Spinal cord (tissue), 9 donors: ENCODE measurements at regions not wholly inside any gene's neighbourhood (a gene's known extent, or its start where the extent isn't known, plus 50 kb on each side); places are given as distances from the start of the nearest gene placed in this dataset.

Experiments
- DNase-seq, 6 donors: peaks; one replicate each; pipeline versions ENCODE4 v3.0.0 to v3.0.0-alpha.2; 2013 to 2015; ENCODE audit warnings: low spot score in 6 of 6, low read depth in 4 of 6
- H3K27ac ChIP-seq: one replicate; pipeline ENCODE4 v1.5.1; 2013; ENCODE audit warnings: low read depth, low read length, control low read depth
- H3K27me3 ChIP-seq: one replicate; pipeline ENCODE4 v1.6.1; 2013; ENCODE audit warnings: low read length; ENCODE audit not compliant: control insufficient read depth, insufficient read depth
- H3K36me3 ChIP-seq: one replicate; pipeline ENCODE4 v1.6.1; 2013; ENCODE audit warnings: low read length; ENCODE audit not compliant: control insufficient read depth, insufficient read depth
- H3K4me1 ChIP-seq: one replicate; pipeline ENCODE4 v1.6.1; 2013; ENCODE audit warnings: low read length; ENCODE audit not compliant: control insufficient read depth, insufficient read depth
- H3K4me3 ChIP-seq: one replicate; pipeline ENCODE4 v1.5.1; 2013; ENCODE audit warnings: low read depth, low read length, control low read depth
- H3K9me3 ChIP-seq: one replicate; pipeline ENCODE4 v1.6.1; 2013; ENCODE audit warnings: low read length; ENCODE audit not compliant: control insufficient read depth, insufficient read depth
- WGBS: methylation state at CpG from one replicate; pipeline ENCODE4 v1.1.5; 2013; ENCODE audit warnings: missing lambda C conversion rate; ENCODE audit not compliant: insufficient coverage; 5-methylcytosine and 5-hydroxymethylcytosine counted together
- donor health status: healthy.

DNA sequence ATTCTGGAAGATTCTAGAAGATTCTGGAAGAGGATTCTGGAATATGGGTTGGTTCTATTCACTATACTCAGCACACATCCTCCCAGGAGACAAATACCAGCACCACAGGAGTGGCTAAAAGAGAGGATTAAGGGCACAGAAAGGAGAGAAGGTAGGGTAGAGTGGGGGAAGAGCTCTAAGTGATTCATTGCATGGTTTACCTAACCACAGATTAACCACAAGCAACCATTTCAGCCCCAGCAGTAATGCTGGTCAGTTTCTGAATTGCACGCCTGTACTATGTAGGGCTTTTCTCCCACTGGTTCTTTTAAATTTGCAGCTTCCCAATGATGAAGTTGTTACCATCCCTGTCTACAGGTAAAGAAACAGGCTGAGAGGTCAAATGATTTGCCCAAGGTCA, 192.7 kb upstream of the PMEPA1 start:
- no peak for DNase-seq
- Histone ChIP-seq H3K4me3 (no peak overlapping the region), H3K4me1 (peaks cover 12% of the 10 kb centered on the region), H3K36me3 (no peaks in the 10 kb centered on the region), H3K27me3 (no peaks in the 10 kb centered on the region), H3K9me3 (no peaks in the 10 kb centered on the region), H3K27ac (no peak overlapping the region)
- no CpG with 5 or more reads among the region's 1 CpG for WGBS

- H3K4me3 ChIP-seq: no peak overlapping the region
- peaks cover 9% of the 10 kb centered on the region for H3K4me1 ChIP-seq
- no peaks in the 10 kb centered on the region for H3K27me3 ChIP-seq
- DNase-seq: no peak
- H3K27ac ChIP-seq: no peak overlapping the region
- H3K36me3 ChIP-seq: no peaks in the 10 kb centered on the region
- H3K9me3 ChIP-seq: no peaks in the 10 kb centered on the region
- WGBS: 100% methylated on average over 1 of the region's 4 CpGs
Measured at GRCh38 chr20:57901526-57901925, 191.7 kb upstream of the PMEPA1 start.

- 62% methylated on average over 6 of the region's 9 CpGs for WGBS
- peaks cover 15% of the 10 kb centered on the region for H3K4me1 ChIP-seq
- no peaks in the 10 kb centered on the region for H3K9me3 ChIP-seq
Measured at GRCh38 chr20:57900226-57900905, 190.6 kb upstream of the PMEPA1 start.

DNA sequence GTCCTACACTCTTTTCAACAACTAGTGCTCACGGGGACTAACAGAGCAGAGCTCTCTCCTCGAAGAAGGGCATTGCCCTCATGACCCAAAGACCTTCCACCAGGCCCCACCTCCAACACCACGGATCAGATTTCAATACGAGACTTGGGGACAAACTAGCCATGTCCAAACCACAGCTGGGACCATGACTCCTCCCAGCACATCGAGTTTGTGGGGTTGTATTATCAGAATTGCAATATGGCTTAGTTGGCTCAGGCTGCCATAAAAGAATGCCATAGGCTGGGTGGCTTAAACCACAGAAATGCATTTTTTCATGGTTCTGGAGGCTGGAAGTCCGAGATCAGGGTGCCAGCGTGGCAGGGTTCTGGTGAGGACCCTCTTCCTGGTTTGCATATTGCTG, 189.7 kb upstream of the PMEPA1 start:
- Histone ChIP-seq H3K27ac (no peak overlapping the region), H3K4me3 (no peak overlapping the region), H3K36me3 (no peaks in the 10 kb centered on the region), H3K27me3 (no peaks in the 10 kb centered on the region), H3K4me1 (peaks cover 15% of the 10 kb centered on the region), H3K9me3 (no peaks in the 10 kb centered on the region)
- 65% methylated on average over 6 of the region's 7 CpGs for WGBS
- no peak for DNase-seq

More at GRCh38 chr20:57900226-57900905, 190.6 kb upstream of the PMEPA1 start:
- Histone ChIP-seq H3K4me3 (no peak overlapping the region), H3K27ac (no peak overlapping the region), H3K27me3 (no peaks in the 10 kb centered on the region), H3K36me3 (no peaks in the 10 kb centered on the region)
- no peak for DNase-seq

DNA sequence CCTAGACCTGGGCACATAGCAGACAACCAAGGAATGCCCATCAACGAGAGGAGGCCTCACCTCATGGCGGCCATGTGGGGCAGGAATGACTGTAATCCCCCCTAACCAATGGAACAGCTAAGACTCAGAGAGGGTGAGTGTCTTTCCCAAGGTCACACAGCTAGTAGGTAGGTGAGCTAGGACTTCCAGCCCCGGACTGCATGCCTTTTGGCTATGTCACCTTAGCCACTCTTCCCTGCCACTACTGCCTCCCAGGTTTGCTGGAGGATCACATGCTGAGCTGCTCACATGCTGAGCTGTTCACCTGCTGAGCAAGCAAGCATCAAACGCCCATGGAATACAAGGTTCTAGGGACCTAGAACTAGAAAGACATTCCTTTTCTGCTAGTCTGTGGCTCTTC, 188.5 kb upstream of the PMEPA1 start:
- Histone ChIP-seq H3K27ac (no peak overlapping the region), H3K4me3 (no peak overlapping the region), H3K27me3 (no peaks in the 10 kb centered on the region), H3K4me1 (peaks cover 15% of the 10 kb centered on the region), H3K9me3 (no peaks in the 10 kb centered on the region), H3K36me3 (no peaks in the 10 kb centered on the region)
- 95% methylated on average over 4 of the region's 4 CpGs for WGBS
- DNase-seq: no peak

- H3K9me3 ChIP-seq: no peaks in the 10 kb centered on the region
- H3K27ac ChIP-seq: no peak overlapping the region
- H3K27me3 ChIP-seq: no peaks in the 10 kb centered on the region
- DNase-seq: no peak
- 93% methylated on average over 4 of the region's 4 CpGs for WGBS
- H3K36me3 ChIP-seq: no peaks in the 10 kb centered on the region
- H3K4me3 ChIP-seq: no peak overlapping the region
- H3K4me1 ChIP-seq: peaks cover 19% of the 10 kb centered on the region
Measured at GRCh38 chr20:57897891-57898290, 188.1 kb upstream of the PMEPA1 start.

DNA sequence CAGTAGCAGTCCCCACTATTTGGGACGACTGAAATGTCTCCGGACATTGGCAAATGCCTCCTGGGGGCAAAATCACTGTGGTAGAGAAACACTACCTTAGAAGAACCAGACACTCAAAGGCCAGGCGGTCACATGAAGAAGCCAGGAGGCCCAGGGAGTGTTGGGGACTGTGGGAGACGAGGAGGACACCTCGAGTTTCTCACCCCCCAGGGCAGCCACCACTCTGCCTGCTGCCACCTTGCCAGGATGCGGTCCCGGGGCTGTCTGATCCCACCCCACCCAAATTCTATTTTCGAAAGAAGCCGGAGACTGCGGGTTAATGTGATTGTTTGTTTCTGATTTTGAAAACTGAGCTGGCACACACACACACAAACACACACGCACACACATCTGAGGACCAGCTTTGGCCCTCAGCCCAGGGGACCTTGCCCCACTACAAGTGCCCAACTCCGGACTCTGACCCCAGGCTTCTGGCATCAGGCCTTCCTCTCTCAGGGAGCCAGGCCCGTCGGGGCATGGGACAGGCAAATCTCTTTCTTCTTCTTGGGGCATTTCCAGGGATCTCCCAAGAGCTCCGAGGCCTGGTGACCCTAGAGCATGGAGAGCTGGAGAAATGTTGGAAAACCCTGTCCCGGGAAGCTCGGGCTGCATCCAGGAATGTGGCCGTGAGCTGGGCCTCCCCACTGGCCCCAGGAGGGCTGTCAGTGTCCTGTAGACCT, 187.5 kb upstream of the PMEPA1 start:
- Histone ChIP-seq H3K27ac (no peak overlapping the region), H3K4me3 (no peak overlapping the region), H3K36me3 (no peaks in the 10 kb centered on the region), H3K9me3 (no peaks in the 10 kb centered on the region), H3K4me1 (peaks cover 25% of the 10 kb centered on the region), H3K27me3 (no peaks in the 10 kb centered on the region)
- DNase-seq: no peak
- WGBS: 63% methylated on average over 4 of the region's 18 CpGs

DNA sequence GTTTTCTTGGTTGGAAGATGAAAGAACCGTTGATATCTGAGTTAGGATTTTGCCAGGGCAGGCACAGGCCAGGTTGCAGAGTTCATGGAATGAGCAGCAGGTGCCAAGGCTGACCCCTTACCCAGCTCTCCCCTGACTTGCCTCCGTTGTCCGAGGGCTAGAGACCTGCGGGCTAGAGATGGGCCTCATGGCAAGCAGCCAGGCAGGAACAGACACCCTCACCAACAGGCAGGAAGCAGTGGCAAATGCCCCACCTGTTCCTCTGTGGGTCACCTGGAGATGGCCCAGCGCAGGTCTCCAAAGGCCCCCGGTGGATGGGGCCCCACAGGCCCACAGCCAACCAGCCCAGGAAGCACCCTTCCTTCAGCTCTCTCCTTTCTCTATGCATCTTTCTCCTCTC, 186.7 kb upstream of the PMEPA1 start:
- 91% methylated on average over 6 of the region's 6 CpGs for WGBS
- Histone ChIP-seq H3K4me1 (peaks cover 26% of the 10 kb centered on the region), H3K27ac (no peak overlapping the region), H3K4me3 (no peak overlapping the region), H3K36me3 (no peaks in the 10 kb centered on the region), H3K9me3 (no peaks in the 10 kb centered on the region), H3K27me3 (no peaks in the 10 kb centered on the region)
- DNase-seq: no peak

- H3K4me3 ChIP-seq: no peak overlapping the region
- WGBS: 84% methylated on average over 8 of the region's 8 CpGs
- H3K27ac ChIP-seq: no peak overlapping the region
- no peaks in the 10 kb centered on the region for H3K36me3 ChIP-seq
- H3K4me1 ChIP-seq: peaks cover 27% of the 10 kb centered on the region
- H3K27me3 ChIP-seq: no peaks in the 10 kb centered on the region
- no peak for DNase-seq
- no peaks in the 10 kb centered on the region for H3K9me3 ChIP-seq
Measured at GRCh38 chr20:57896017-57896416, 186.2 kb upstream of the PMEPA1 start.
